GM10248 (cell line): ENCODE measurements at regions not wholly inside any gene's neighbourhood (a gene's known extent, or its start where the extent isn't known, plus 50 kb on each side); places are given as distances from the start of the nearest gene placed in this dataset.

Source experiments
- CTCF ChIA-PET: fragments of 300-600 bp; sonication (Branson Sonifier 250); formaldehyde crosslinking; extraction: SDS; loops from one replicate; lab custom pipeline; 2021; ENCODE audit warnings: antibody characterized with exemption; lab: Yijun Ruan, JAX
- POLR2A ChIA-PET: fragments of 350-650 bp; sonication (Branson Sonifier 250); formaldehyde crosslinking; extraction: SDS; loops from one replicate; lab custom pipeline; 2020; ENCODE audit warnings: antibody characterized with exemption; lab: Yijun Ruan, JAX
- DNase-seq: peaks from one replicate; pipeline ENCODE4 v3.0.0; 2012; ENCODE audit errors: extremely low spot score
- TF ChIP-seq, protein P1 (sequence below): IDR thresholded peaks from 2 replicates; pipeline ENCODE4 v1.5.1; 2012; ENCODE audit warnings: mild to moderate bottlenecking, low read depth; ENCODE audit errors: extremely low read depth, missing control alignments, control extremely low read depth

DNA sequence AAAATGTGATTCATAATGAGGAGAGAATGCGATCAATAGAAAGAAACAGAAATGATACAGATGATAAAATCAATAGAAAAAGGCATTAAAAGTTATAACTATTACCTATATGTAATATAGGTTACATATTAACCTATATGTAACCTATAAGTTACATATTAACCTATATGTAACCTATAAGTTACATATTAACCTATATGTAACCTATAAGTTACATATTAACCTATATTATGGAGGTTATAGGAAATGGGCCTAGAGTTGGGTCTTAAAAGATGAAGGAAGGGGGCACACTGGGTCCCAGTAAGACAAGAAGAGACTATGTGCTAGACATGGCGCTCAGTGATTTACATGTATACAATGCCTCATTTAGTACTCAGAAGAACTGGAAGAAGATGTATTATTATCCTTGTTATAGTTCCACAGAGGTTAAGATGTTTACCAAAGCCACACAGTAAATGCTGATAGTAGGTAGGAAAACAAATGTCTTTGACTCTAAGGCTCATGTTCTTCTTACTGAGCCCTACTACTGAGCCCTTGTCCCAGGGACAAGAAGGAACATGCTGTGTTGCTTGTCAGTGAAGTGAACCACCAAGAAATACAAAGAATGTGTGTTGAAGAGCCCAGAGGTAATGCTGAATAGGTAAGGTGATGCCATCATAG, 444.6 kb upstream of the PLXNA2 start:
- TF ChIP-seq, protein P1, sequence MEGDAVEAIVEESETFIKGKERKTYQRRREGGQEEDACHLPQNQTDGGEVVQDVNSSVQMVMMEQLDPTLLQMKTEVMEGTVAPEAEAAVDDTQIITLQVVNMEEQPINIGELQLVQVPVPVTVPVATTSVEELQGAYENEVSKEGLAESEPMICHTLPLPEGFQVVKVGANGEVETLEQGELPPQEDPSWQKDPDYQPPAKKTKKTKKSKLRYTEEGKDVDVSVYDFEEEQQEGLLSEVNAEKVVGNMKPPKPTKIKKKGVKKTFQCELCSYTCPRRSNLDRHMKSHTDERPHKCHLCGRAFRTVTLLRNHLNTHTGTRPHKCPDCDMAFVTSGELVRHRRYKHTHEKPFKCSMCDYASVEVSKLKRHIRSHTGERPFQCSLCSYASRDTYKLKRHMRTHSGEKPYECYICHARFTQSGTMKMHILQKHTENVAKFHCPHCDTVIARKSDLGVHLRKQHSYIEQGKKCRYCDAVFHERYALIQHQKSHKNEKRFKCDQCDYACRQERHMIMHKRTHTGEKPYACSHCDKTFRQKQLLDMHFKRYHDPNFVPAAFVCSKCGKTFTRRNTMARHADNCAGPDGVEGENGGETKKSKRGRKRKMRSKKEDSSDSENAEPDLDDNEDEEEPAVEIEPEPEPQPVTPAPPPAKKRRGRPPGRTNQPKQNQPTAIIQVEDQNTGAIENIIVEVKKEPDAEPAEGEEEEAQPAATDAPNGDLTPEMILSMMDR = no peak
- ChIA-PET POLR2A (no interaction called here), CTCF (interaction anchor here (1.7 kb wide), 1 partner anchor 16 kb away, joined by 3 read pairs; no protein-coding TSS in a partner anchor)
- DNase-seq = no peak

DNA sequence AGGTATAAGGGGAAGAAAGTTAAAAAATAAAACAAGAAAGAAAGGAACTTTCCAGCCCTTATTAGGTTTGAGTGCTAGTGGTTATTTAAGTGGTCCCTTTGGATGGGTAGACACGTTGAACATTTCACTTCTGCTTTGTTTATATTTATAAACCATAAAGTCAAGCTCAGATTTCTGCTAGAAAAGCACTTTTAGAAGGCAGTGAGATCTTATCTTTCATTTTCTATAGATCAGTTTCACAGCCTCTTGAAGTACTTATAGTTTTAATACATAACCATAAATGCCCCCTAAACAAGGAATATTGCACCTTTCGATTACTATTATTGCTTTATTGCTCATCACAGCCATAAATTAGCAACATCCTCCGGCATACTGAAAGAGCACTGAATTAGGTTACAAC, 446.8 kb upstream of the PLXNA2 start:
- POLR2A ChIA-PET = no interaction called here
- TF ChIP-seq, protein P1 = no peak
- CTCF ChIA-PET = interaction anchor here (1.0 to 2.1 kb wide), 3 partner anchors 21 to 556 kb away, joined by 3 to 5 read pairs (median 4); no protein-coding TSS in a partner anchor
- no peak for DNase-seq

DNA sequence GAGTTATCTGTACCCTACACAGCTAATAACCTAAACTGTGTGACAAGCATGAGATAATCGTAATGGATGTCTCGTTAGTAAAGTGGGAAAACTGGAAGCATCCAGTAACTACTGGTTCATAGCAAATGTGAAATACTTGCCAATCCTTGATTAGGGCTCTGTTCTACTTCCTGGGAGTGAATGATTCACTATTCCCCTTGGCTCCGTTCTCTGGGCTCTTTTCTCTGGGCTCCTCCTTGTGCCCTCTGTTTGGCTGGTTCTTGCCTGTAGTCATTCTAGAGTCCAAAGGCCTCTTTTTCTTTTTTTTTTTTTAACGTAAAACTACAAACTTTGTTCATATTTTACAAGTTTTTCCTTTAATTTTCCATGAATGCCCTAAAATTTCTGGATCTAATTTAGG, 465.8 kb upstream of the PLXNA2 start:
- TF ChIP-seq, protein P1 = no peak
- ChIA-PET CTCF (interaction anchor here (1.0 kb wide), 1 partner anchor 32 kb away, joined by 3 read pairs; no protein-coding TSS in a partner anchor), POLR2A (no interaction called here)
- no peak for DNase-seq

DNA sequence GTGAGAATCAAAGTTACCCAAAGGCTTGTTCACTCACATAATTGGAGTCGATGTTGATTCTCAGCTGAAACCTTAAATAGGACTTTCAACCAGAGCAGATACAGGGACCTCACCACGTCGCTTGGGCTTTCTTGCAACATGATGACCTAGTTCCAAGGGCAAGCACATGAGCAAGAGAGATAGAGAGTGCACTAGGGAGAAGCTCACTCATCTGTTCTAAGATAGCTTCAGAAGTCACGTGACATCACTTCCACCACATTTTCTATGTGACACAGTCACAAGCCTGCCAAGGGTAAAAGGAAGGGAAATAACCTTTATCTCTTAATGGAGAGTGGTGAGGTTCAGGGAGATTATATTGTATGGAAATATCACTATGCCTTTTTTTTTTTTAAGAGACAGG, 470.1 kb upstream of the PLXNA2 start:
- POLR2A ChIA-PET = no interaction called here
- CTCF ChIA-PET = interaction anchor here (1.1 to 1.6 kb wide), 2 partner anchors 55 to 535 kb away, joined by 3 to 4 read pairs; no protein-coding TSS in a partner anchor
- DNase-seq = no peak
- TF ChIP-seq, protein P1 = no peak

GRCh38 chr1:208717525-208717924, 473.3 kb upstream of the PLXNA2 start:
- ChIA-PET CTCF (no interaction called here), POLR2A (no interaction called here)
- no peak for DNase-seq
- TF ChIP-seq, protein P1 = no peak

- POLR2A ChIA-PET = no interaction called here
- TF ChIP-seq, protein P1 = no peak
- CTCF ChIA-PET = no interaction called here
- DNase-seq = no peak
These were observed 478.4 kb upstream of the PLXNA2 start for GRCh38 chr1:208722592-208722991.
